GM23248 (cell line): ENCODE measurements at regions not wholly inside any gene's neighbourhood (a gene's known extent, or its start where the extent isn't known, plus 50 kb on each side); places are given as distances from the start of the nearest gene placed in this dataset.

Source experiments
- EZH2 ChIP-seq: fragments of 200-600 bp; sonication (generic); IDR thresholded peaks from 2 replicates; pipeline ENCODE4 v1.6.1; 2018; ENCODE audit warnings: antibody characterized with exemption, mild to moderate bottlenecking; ENCODE audit not compliant: insufficient read depth, poor library complexity, severe bottlenecking
- EZH2phosphoT487 ChIP-seq: fragments of 200-600 bp; sonication (generic); IDR thresholded peaks from 2 replicates; pipeline ENCODE4 v1.6.1; 2018; ENCODE audit warnings: antibody characterized with exemption, moderate library complexity, mild to moderate bottlenecking, low read depth; ENCODE audit not compliant: insufficient read depth

DNA sequence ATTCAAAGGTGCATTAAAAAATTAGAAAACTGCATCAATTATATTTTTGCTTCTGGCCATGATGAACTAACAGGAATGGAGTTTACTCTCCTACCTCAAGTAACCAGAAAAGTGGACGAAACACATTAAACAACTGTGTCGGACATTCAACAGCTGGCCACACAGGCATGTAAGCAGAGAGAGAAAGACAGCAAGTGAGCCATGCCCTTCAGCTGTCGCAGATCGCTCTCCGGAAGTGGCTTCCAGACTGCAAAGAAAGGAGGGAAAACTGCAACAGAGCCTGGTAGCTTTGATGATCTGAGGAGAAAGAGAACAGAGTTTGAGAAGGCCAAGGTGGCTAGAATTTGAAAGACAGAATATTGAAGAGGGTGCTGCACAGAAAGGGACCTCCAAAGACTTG, 557.2 kb downstream of the MATN1 start:
- TF ChIP-seq EZH2, result no peak
- no peak for TF ChIP-seq EZH2phosphoT487
